PC-9 (cell line): ENCODE measurements at regions not wholly inside any gene's neighbourhood (a gene's known extent, or its start where the extent isn't known, plus 50 kb on each side); places are given as distances from the start of the nearest gene placed in this dataset.

Experiments
- BruUV-seq: library from RNA; stranded (reverse); fragments of 400-500 nt; replicated peaks from 2 replicates; lab custom pipeline; 2021; lab: Mats Ljungman, UMichigan
- CTCF ChIA-PET: fragments of 300-600 bp; sonication (Branson Sonifier 250); formaldehyde crosslinking; loops from one replicate; lab custom pipeline; 2022; ENCODE audit warnings: antibody characterized with exemption; lab: Charles Lee
- POLR2A ChIA-PET: fragments of 300-600 bp; sonication (Branson Sonifier 250); formaldehyde crosslinking; loops from one replicate; lab custom pipeline; 2022; ENCODE audit warnings: antibody characterized with exemption; ENCODE audit not compliant: unreplicated experiment; lab: Charles Lee
- DNase-seq, 2 experiments: peaks; one replicate each; pipeline versions ENCODE4 v3.0.0 to v3.0.0-alpha.2; 2015 to 2022; ENCODE audit warnings: mixed read lengths in 1 of 2
- H2AFZ ChIP-seq: fragments of 200-600 bp; sonication (generic); 2 replicates; pipeline ENCODE4 v1.8.1; 2017; ENCODE audit warnings: antibody characterized with exemption
- H3F3A ChIP-seq: fragments of 200-600 bp; sonication (generic); 2 replicates; pipeline ENCODE4 v1.8.1; 2017; ENCODE audit warnings: antibody characterized with exemption, mild to moderate bottlenecking, low read depth; ENCODE audit not compliant: insufficient read depth
- H3K27ac ChIP-seq: fragments of 200-600 bp; sonication (generic); 2 replicates; pipeline ENCODE4 v1.6.1; 2016; ENCODE audit warnings: mixed run types
- H3K27me3 ChIP-seq: fragments of 200-600 bp; sonication (generic); 2 replicates; pipeline ENCODE4 v1.6.1; 2016; ENCODE audit warnings: low read depth, mixed run types; ENCODE audit not compliant: insufficient read depth
- H3K36me3 ChIP-seq: fragments of 200-600 bp; sonication (generic); 2 replicates; pipeline ENCODE4 v1.6.1; 2016; ENCODE audit warnings: low read depth, mixed run types
- H3K4me1 ChIP-seq: fragments of 200-600 bp; sonication (generic); replicated peaks from 2 replicates; pipeline ENCODE4 v1.6.1; 2016; ENCODE audit warnings: mixed run types; ENCODE audit not compliant: insufficient read depth
- H3K4me2 ChIP-seq: fragments of 200-600 bp; sonication (generic); 2 replicates; pipeline ENCODE4 v1.6.1; 2017; ENCODE audit warnings: mixed run types
- H3K4me3 ChIP-seq: fragments of 200-600 bp; sonication (generic); 2 replicates; pipeline ENCODE4 v1.6.1; 2016; ENCODE audit warnings: mixed run types
- H3K79me2 ChIP-seq: fragments of 200-600 bp; sonication (generic); 2 replicates; pipeline ENCODE4 v1.6.1; 2017; ENCODE audit warnings: low read depth, mixed run types
- H3K9me2 ChIP-seq: fragments of 200-600 bp; sonication (generic); 2 replicates; pipeline ENCODE4 v1.8.1; 2017; ENCODE audit warnings: mild to moderate bottlenecking; ENCODE audit not compliant: insufficient read depth
- H3K9me3 ChIP-seq: fragments of 200-600 bp; sonication (generic); 2 replicates; pipeline ENCODE4 v1.8.1; 2016; ENCODE audit warnings: low read depth; ENCODE audit not compliant: insufficient read depth
- H4K20me1 ChIP-seq: fragments of 200-600 bp; sonication (generic); 2 replicates; pipeline ENCODE4 v1.8.1; 2017; ENCODE audit not compliant: insufficient read depth
- CTCF ChIP-seq: fragments of 200-600 bp; sonication (generic); conservative IDR thresholded peaks from 2 replicates; pipeline ENCODE4 v1.6.1; 2017; ENCODE audit warnings: mixed run types, antibody characterized with exemption, mild to moderate bottlenecking, moderate library complexity
- EZH2 ChIP-seq: fragments of 200-600 bp; sonication (generic); IDR thresholded peaks from 2 replicates; pipeline ENCODE4 v1.8.0; 2017; ENCODE audit warnings: antibody characterized with exemption, low read depth
- intact Hi-C: fragments of 100-400 bp; cut with micrococcal nuclease; formaldehyde crosslinking; loops from one replicate; pipeline ENCODE4 v1.10.0; 2022; ENCODE audit not compliant: unreplicated experiment

- no peaks in the 10 kb centered on the region for H3K36me3 ChIP-seq
- H3K9me3 ChIP-seq, result no peaks in the 10 kb centered on the region
- H3K4me3 ChIP-seq, result no peak overlapping the region
- intact Hi-C loops, result no loop called here
- H2AFZ ChIP-seq, result no peak overlapping the region
- no peaks in the 10 kb centered on the region for H3K9me2 ChIP-seq
- no peaks in the 10 kb centered on the region for H4K20me1 ChIP-seq
- no TSS peak for BruUV-seq
- no peaks in the 10 kb centered on the region; the same call in 1 of the 2 replicates for H3F3A ChIP-seq
- H3K27ac ChIP-seq, result no peak overlapping the region
- H3K27me3 ChIP-seq, result no peaks in the 10 kb centered on the region
- CTCF ChIA-PET, result interaction anchor here (0.5 kb wide), 1 partner anchor 35 kb away, joined by 6 read pairs; no protein-coding TSS in a partner anchor
- no peaks in the 10 kb centered on the region for H3K4me1 ChIP-seq
- H3K79me2 ChIP-seq, result no peaks in the 10 kb centered on the region
- DNase-seq, result no peak
- TF ChIP-seq CTCF, result no peak
- no peak for TF ChIP-seq EZH2
- POLR2A ChIA-PET, result interaction anchor here (0.7 kb wide), 1 partner anchor 1346 kb away, joined by 5 read pairs; no protein-coding TSS in a partner anchor
- H3K4me2 ChIP-seq, result no peak overlapping the region
These were observed 187.3 kb downstream of the SUCNR1 start for GRCh38 chr3:152060701-152061100.

- Histone ChIP-seq H3K27ac (no peak overlapping the region), H3K4me2 (no peak overlapping the region), H3K9me3 (no peaks in the 10 kb centered on the region), H3K79me2 (no peaks in the 10 kb centered on the region), H3K9me2 (no peaks in the 10 kb centered on the region), H3K36me3 (no peaks in the 10 kb centered on the region), H3K27me3 (no peaks in the 10 kb centered on the region), H3K4me1 (no peaks in the 10 kb centered on the region), H4K20me1 (no peaks in the 10 kb centered on the region), H3K4me3 (no peak overlapping the region), H2AFZ (no peak overlapping the region), H3F3A (no peaks in the 10 kb centered on the region; the same call in 1 of the 2 replicates)
- POLR2A ChIA-PET, result interaction anchor here (0.7 kb wide), 1 partner anchor 1346 kb away, joined by 5 read pairs; no protein-coding TSS in a partner anchor
- CTCF ChIA-PET, result interaction anchor here (0.5 kb wide), 1 partner anchor 36 kb away, joined by 6 read pairs; no protein-coding TSS in a partner anchor
- BruUV-seq, result no TSS peak
- intact Hi-C loops, result no loop called here
- no peak for TF ChIP-seq CTCF
- TF ChIP-seq EZH2, result no peak
- no peak for DNase-seq
These were observed 187.9 kb downstream of the SUCNR1 start for GRCh38 chr3:152061296-152061695.

- Histone ChIP-seq H2AFZ (no peak overlapping the region), H3K36me3 (no peaks in the 10 kb centered on the region), H4K20me1 (no peaks in the 10 kb centered on the region), H3F3A (no peaks in the 10 kb centered on the region), H3K4me1 (no peaks in the 10 kb centered on the region), H3K27me3 (no peaks in the 10 kb centered on the region), H3K79me2 (no peaks in the 10 kb centered on the region), H3K4me3 (no peak overlapping the region), H3K4me2 (no peak overlapping the region), H3K9me3 (peaks cover 2% of the 10 kb centered on the region), H3K9me2 (no peaks in the 10 kb centered on the region), H3K27ac (no peak overlapping the region)
- DNase-seq, result no peak
- TF ChIP-seq CTCF, result no peak
- TF ChIP-seq EZH2, result no peak
- intact Hi-C loops, result loop anchor here (5.0 kb wide), 1 partner anchor 372 kb away; no protein-coding TSS in a partner anchor
- POLR2A ChIA-PET, result no interaction called here
- no TSS peak for BruUV-seq
- CTCF ChIA-PET, result no interaction called here
These were observed 196.4 kb downstream of the SUCNR1 start for GRCh38 chr3:152069871-152070270.
